Peyer's patch (tissue), 4 donors: ENCODE measurements at regions not wholly inside any gene's neighbourhood (a gene's known extent, or its start where the extent isn't known, plus 50 kb on each side); places are given as distances from the start of the nearest gene placed in this dataset.

Experiments
- CTCF ChIP-seq, 6 experiments: fragments of 450-650 bp in 4 of 6; fragments of 200-600 bp in 2 of 6; sonication (generic) in 1 of 6; IDR thresholded peaks; one replicate each; pipeline ENCODE4 v1.5.1; 2017 to 2019; ENCODE audit warnings: antibody characterized with exemption in 6 of 6, mild to moderate bottlenecking in 3 of 6, moderate library complexity in 1 of 6
- POLR2A ChIP-seq, 2 donors: fragments of 450-650 bp; IDR thresholded peaks; one replicate each; pipeline ENCODE4 v1.5.1; 2017; ENCODE audit warnings: antibody characterized with exemption in 2 of 2, mild to moderate bottlenecking in 2 of 2, moderate library complexity in 2 of 2

- TF ChIP-seq CTCF (IDR thresholded peaks at IDR 0.05) (no peak), POLR2A (IDR thresholded peaks at IDR 0.05) (no peak)
These were observed 167.1 kb upstream of the KCNJ15 start for GRCh38 chr21:38089763-38090046.
